ENCODE measurements at regions not wholly inside any gene's neighbourhood (a gene's known extent, or its start where the extent isn't known, plus 50 kb on each side); places are given as distances from the start of the nearest gene placed in this dataset.

- H3K27me3 Mint-ChIP-seq (ENCODE audit: low read depth), result peaks cover 5% of the 10 kb centered on the region
- H3K9me3 Mint-ChIP-seq, result no peaks in the 10 kb centered on the region
- DNase-seq, result no peak
- no peaks in the 10 kb centered on the region for H3K4me1 Mint-ChIP-seq (ENCODE audit: low read depth)
- H3K4me3 Mint-ChIP-seq, result no peak overlapping the region
- no peak for ATAC-seq (replicated peaks in 1 of 2)
- no peaks in the 10 kb centered on the region for H3K36me3 Mint-ChIP-seq (ENCODE audit: insufficient read depth in 2 of 2)
- H3K27ac Mint-ChIP-seq, result no peak overlapping the region
These were observed 357.4 kb upstream of the ATP11B start for GRCh38 chr3:182435860-182436259.

- Mint-ChIP-seq H3K27ac (no peak overlapping the region), H3K9me3 (no peaks in the 10 kb centered on the region), H3K4me3 (no peak overlapping the region), H3K36me3 (ENCODE audit: insufficient read depth in 2 of 2) (no peaks in the 10 kb centered on the region), H3K27me3 (ENCODE audit: low read depth) (peaks cover 5% of the 10 kb centered on the region), H3K4me1 (ENCODE audit: low read depth) (no peaks in the 10 kb centered on the region)
- ATAC-seq (replicated peaks in 1 of 2) (no peak), DNase-seq (no peak)
These were observed 356.8 kb upstream of the ATP11B start for GRCh38 chr3:182436547-182436946.

GRCh38 chr3:182438398-182438797 lies 354.9 kb upstream of the ATP11B start:
- Mint-ChIP-seq H3K9me3 (no peaks in the 10 kb centered on the region), H3K27ac (no peak overlapping the region), H3K4me1 (ENCODE audit: low read depth) (no peaks in the 10 kb centered on the region), H3K4me3 (no peak overlapping the region), H3K27me3 (ENCODE audit: low read depth) (peaks cover 5% of the 10 kb centered on the region), H3K36me3 (ENCODE audit: insufficient read depth in 2 of 2) (no peaks in the 10 kb centered on the region)
- DNase-seq (no peak), ATAC-seq (replicated peaks in 1 of 2) (no peak)

GRCh38 chr3:182440101-182440500 lies 353.2 kb upstream of the ATP11B start:
- H3K36me3 Mint-ChIP-seq (ENCODE audit: insufficient read depth in 2 of 2), result no peaks in the 10 kb centered on the region
- H3K27ac Mint-ChIP-seq, result no peak overlapping the region
- H3K9me3 Mint-ChIP-seq, result no peaks in the 10 kb centered on the region
- no peaks in the 10 kb centered on the region for H3K4me1 Mint-ChIP-seq (ENCODE audit: low read depth)
- ATAC-seq (replicated peaks in 1 of 2), result no peak
- peaks cover 5% of the 10 kb centered on the region for H3K27me3 Mint-ChIP-seq (ENCODE audit: low read depth)
- H3K4me3 Mint-ChIP-seq, result no peak overlapping the region
- DNase-seq, result no peak

- Mint-ChIP-seq H3K4me1 (ENCODE audit: low read depth) (no peaks in the 10 kb centered on the region), H3K27me3 (ENCODE audit: low read depth) (no peaks in the 10 kb centered on the region), H3K36me3 (ENCODE audit: insufficient read depth in 2 of 2) (no peaks in the 10 kb centered on the region), H3K27ac (no peak overlapping the region), H3K4me3 (no peak overlapping the region), H3K9me3 (peaks cover 0 to 2% of the 10 kb centered on the region in 2 donors)
- no peak for DNase-seq
- ATAC-seq (replicated peaks in 1 of 2), result no peak
These were observed 347.7 kb upstream of the ATP11B start for GRCh38 chr3:182445576-182445975.

GRCh38 chr3:182450942-182451787 lies 342.1 kb upstream of the ATP11B start:
- ATAC-seq (replicated peaks in 1 of 2) (no peak), DNase-seq (no peak)
- Mint-ChIP-seq H3K27me3 (ENCODE audit: low read depth) (no peaks in the 10 kb centered on the region), H3K4me3 (no peak overlapping the region), H3K27ac (no peak overlapping the region), H3K36me3 (ENCODE audit: insufficient read depth in 2 of 2) (no peaks in the 10 kb centered on the region), H3K4me1 (ENCODE audit: low read depth) (no peaks in the 10 kb centered on the region), H3K9me3 (peaks cover 0 to under 1% of the 10 kb centered on the region in 2 donors)

- H3K4me1 Mint-ChIP-seq (ENCODE audit: low read depth), result no peaks in the 10 kb centered on the region
- H3K27me3 Mint-ChIP-seq (ENCODE audit: low read depth), result no peaks in the 10 kb centered on the region
- no peaks in the 10 kb centered on the region for H3K9me3 Mint-ChIP-seq
- H3K4me3 Mint-ChIP-seq, result no peak overlapping the region
- ATAC-seq (replicated peaks in 1 of 2) (no peak), DNase-seq (no peak)
- H3K36me3 Mint-ChIP-seq (ENCODE audit: insufficient read depth in 2 of 2), result no peaks in the 10 kb centered on the region
- no peak overlapping the region for H3K27ac Mint-ChIP-seq
These were observed 341.4 kb upstream of the ATP11B start for GRCh38 chr3:182451871-182452270.

- Mint-ChIP-seq H3K27me3 (ENCODE audit: low read depth) (no peaks in the 10 kb centered on the region), H3K27ac (no peak overlapping the region), H3K4me3 (no peak overlapping the region), H3K36me3 (ENCODE audit: insufficient read depth in 2 of 2) (no peaks in the 10 kb centered on the region), H3K4me1 (ENCODE audit: low read depth) (no peaks in the 10 kb centered on the region), H3K9me3 (no peaks in the 10 kb centered on the region)
- ATAC-seq (replicated peaks in 1 of 2), result no peak
- DNase-seq, result no peak
These were observed 338.3 kb upstream of the ATP11B start for GRCh38 chr3:182455011-182455410.

GRCh38 chr3:182460303-182460702 lies 333.0 kb upstream of the ATP11B start:
- Mint-ChIP-seq H3K4me3 (no peak overlapping the region), H3K27me3 (ENCODE audit: low read depth) (no peaks in the 10 kb centered on the region), H3K27ac (no peak overlapping the region), H3K4me1 (ENCODE audit: low read depth) (no peaks in the 10 kb centered on the region), H3K36me3 (ENCODE audit: insufficient read depth in 2 of 2) (no peaks in the 10 kb centered on the region), H3K9me3 (peaks cover 0 to 3% of the 10 kb centered on the region in 2 donors)
- no peak for ATAC-seq (replicated peaks in 1 of 2)
- no peak for DNase-seq

- ATAC-seq (replicated peaks in 1 of 2) (no peak), DNase-seq (no peak)
- Mint-ChIP-seq H3K4me3 (no peak overlapping the region), H3K9me3 (peaks cover 0 to 3% of the 10 kb centered on the region in 2 donors), H3K36me3 (ENCODE audit: insufficient read depth in 2 of 2) (no peaks in the 10 kb centered on the region), H3K27me3 (ENCODE audit: low read depth) (no peaks in the 10 kb centered on the region), H3K4me1 (ENCODE audit: low read depth) (no peaks in the 10 kb centered on the region), H3K27ac (no peak overlapping the region)
These were observed 331.2 kb upstream of the ATP11B start for GRCh38 chr3:182462152-182462551.

- DNase-seq (no peak), ATAC-seq (replicated peaks in 1 of 2) (no peak)
- H3K4me3 Mint-ChIP-seq, result no peak overlapping the region
- no peaks in the 10 kb centered on the region for H3K36me3 Mint-ChIP-seq (ENCODE audit: insufficient read depth in 2 of 2)
- no peak overlapping the region for H3K27ac Mint-ChIP-seq
- peaks cover 0 to 3% of the 10 kb centered on the region in 2 donors for H3K9me3 Mint-ChIP-seq
- no peaks in the 10 kb centered on the region for H3K27me3 Mint-ChIP-seq (ENCODE audit: low read depth)
- H3K4me1 Mint-ChIP-seq (ENCODE audit: low read depth), result no peaks in the 10 kb centered on the region
These were observed 328.7 kb upstream of the ATP11B start for GRCh38 chr3:182464513-182465145.

GRCh38 chr3:182465301-182466185 lies 327.8 kb upstream of the ATP11B start:
- Mint-ChIP-seq H3K27me3 (ENCODE audit: low read depth) (no peaks in the 10 kb centered on the region), H3K4me1 (ENCODE audit: low read depth) (no peaks in the 10 kb centered on the region), H3K4me3 (no peak overlapping the region), H3K36me3 (ENCODE audit: insufficient read depth in 2 of 2) (no peaks in the 10 kb centered on the region), H3K27ac (no peak overlapping the region), H3K9me3 (peaks cover 0 to 3% of the 10 kb centered on the region in 2 donors)
- DNase-seq, result no peak
- ATAC-seq (replicated peaks in 1 of 2), result no peak

- no peak for DNase-seq
- H3K4me1 Mint-ChIP-seq (ENCODE audit: low read depth), result no peaks in the 10 kb centered on the region
- no peaks in the 10 kb centered on the region for H3K9me3 Mint-ChIP-seq
- no peak overlapping the region for H3K27ac Mint-ChIP-seq
- no peak overlapping the region for H3K4me3 Mint-ChIP-seq
- no peaks in the 10 kb centered on the region for H3K27me3 Mint-ChIP-seq (ENCODE audit: low read depth)
- H3K36me3 Mint-ChIP-seq (ENCODE audit: insufficient read depth in 2 of 2), result no peaks in the 10 kb centered on the region
- no peak for ATAC-seq (replicated peaks in 1 of 2)
These were observed 324.2 kb upstream of the ATP11B start for GRCh38 chr3:182469086-182469485.
